HFFc6 (cell line): ENCODE measurements at regions not wholly inside any gene's neighbourhood (a gene's known extent, or its start where the extent isn't known, plus 50 kb on each side); places are given as distances from the start of the nearest gene placed in this dataset.

Source experiments
- DNase-seq: peaks from one replicate; pipeline ENCODE4 v3.0.0-alpha.2; 2018
- H3K27ac Mint-ChIP-seq: 2 replicates; pipeline ENCODE4 v1.8.0; 2020; ENCODE audit warnings: mild to moderate bottlenecking, mixed read lengths
- H3K27me3 Mint-ChIP-seq: 2 replicates; pipeline ENCODE4 v1.8.0; 2021; ENCODE audit warnings: mild to moderate bottlenecking, moderate library complexity, mixed read lengths; ENCODE audit not compliant: insufficient read depth
- H3K36me3 Mint-ChIP-seq: 2 replicates; pipeline ENCODE4 v1.8.0; 2021; ENCODE audit warnings: low read depth, mixed read lengths
- H3K4me1 Mint-ChIP-seq: 2 replicates; pipeline ENCODE4 v1.8.0; 2020; ENCODE audit warnings: low read depth, mixed read lengths
- H3K4me3 Mint-ChIP-seq: 2 replicates; pipeline ENCODE4 v1.8.0; 2020; ENCODE audit warnings: mild to moderate bottlenecking, moderate library complexity, mixed read lengths
- H3K9me3 Mint-ChIP-seq: 2 replicates; pipeline ENCODE4 v1.8.0; 2020; ENCODE audit warnings: mild to moderate bottlenecking, mixed read lengths
- CTCF ChIP-seq: fragments of 200-600 bp; sonication (generic); IDR thresholded peaks from 2 replicates; pipeline ENCODE4 v1.5.0; 2021; ENCODE audit warnings: antibody characterized with exemption, mild to moderate bottlenecking

- Mint-ChIP-seq H3K4me1 (peaks cover 70% of the 10 kb centered on the region), H3K27ac (peak overlapping the region; percentile 81), H3K36me3 (no peaks in the 10 kb centered on the region; the same call in 1 of the 2 replicates), H3K9me3 (no peaks in the 10 kb centered on the region), H3K27me3 (no peaks in the 10 kb centered on the region; the same call in 1 of the 2 replicates), H3K4me3 (peak overlapping the region; percentile 64)
- TF ChIP-seq CTCF: no peak
- peak; percentile 80 for DNase-seq
Measured at GRCh38 chr2:219968685-219969345, 341.4 kb downstream of the SLC4A3 start.

GRCh38 chr2:219969508-219969907, 342.1 kb downstream of the SLC4A3 start:
- Mint-ChIP-seq H3K27me3 (no peaks in the 10 kb centered on the region; the same call in 1 of the 2 replicates), H3K27ac (peak overlapping the region; percentile 81), H3K36me3 (no peaks in the 10 kb centered on the region; the same call in 1 of the 2 replicates), H3K4me3 (peak overlapping the region; percentile 64), H3K4me1 (peaks cover 76% of the 10 kb centered on the region), H3K9me3 (no peaks in the 10 kb centered on the region)
- DNase-seq: peak; percentile 96
- no peak for TF ChIP-seq CTCF

GRCh38 chr2:219973136-219973535, 345.7 kb downstream of the SLC4A3 start:
- TF ChIP-seq CTCF: no peak
- Mint-ChIP-seq H3K4me1 (peaks cover 55% of the 10 kb centered on the region), H3K4me3 (no peak overlapping the region), H3K36me3 (no peaks in the 10 kb centered on the region), H3K9me3 (no peaks in the 10 kb centered on the region), H3K27ac (peak overlapping the region; percentile 58), H3K27me3 (no peaks in the 10 kb centered on the region; the same call in 1 of the 2 replicates)
- peak; percentile 27 for DNase-seq

GRCh38 chr2:219976871-219977270, 349.4 kb downstream of the SLC4A3 start:
- no peak for TF ChIP-seq CTCF
- Mint-ChIP-seq H3K4me1 (peaks cover 30% of the 10 kb centered on the region), H3K4me3 (no peak overlapping the region), H3K27me3 (no peaks in the 10 kb centered on the region), H3K9me3 (no peaks in the 10 kb centered on the region), H3K36me3 (no peaks in the 10 kb centered on the region), H3K27ac (no peak overlapping the region)
- no peak for DNase-seq

GRCh38 chr2:219980638-219981037, 353.2 kb downstream of the SLC4A3 start:
- no peak for TF ChIP-seq CTCF
- Mint-ChIP-seq H3K36me3 (no peaks in the 10 kb centered on the region), H3K4me3 (no peak overlapping the region), H3K4me1 (peaks cover 7% of the 10 kb centered on the region), H3K27me3 (no peaks in the 10 kb centered on the region; the same call in 1 of the 2 replicates), H3K27ac (no peak overlapping the region), H3K9me3 (no peaks in the 10 kb centered on the region)
- no peak for DNase-seq
